A549 (cell line): ENCODE measurements at regions not wholly inside any gene's neighbourhood (a gene's known extent, or its start where the extent isn't known, plus 50 kb on each side); places are given as distances from the start of the nearest gene placed in this dataset.

Experiments used
- ATAC-seq, 2 experiments: fragments of 200-7000 bp in 1 of 2; fragments of >200 bp in 1 of 2; cut with Nextera tagmentation in 1 of 2; cut with Tn5 transposase in 1 of 2; 3 replicates each; pipeline versions ENCODE4 v1.8.0 to v1.9.1; 2018 to 2020; ENCODE audit warnings: mild to moderate bottlenecking in 1 of 2, moderate library complexity in 1 of 2
- CTCF ChIA-PET: fragments of 300-600 bp; sonication (Branson Sonifier 250); formaldehyde crosslinking; extraction: SDS; loops from one replicate; lab custom pipeline; 2021; ENCODE audit warnings: antibody characterized with exemption, inconsistent platforms; lab: Yijun Ruan, JAX
- POLR2A ChIA-PET: fragments of 350-600 bp; formaldehyde crosslinking; extraction: SDS; loops from one replicate; lab custom pipeline; 2021; ENCODE audit warnings: antibody characterized with exemption, inconsistent platforms; lab: Yijun Ruan, JAX
- DNase-seq, 2 experiments: peaks; one replicate each; pipeline versions ENCODE4 v3.0.0 to v3.0.0-alpha.2; 2011 to 2016; ENCODE audit warnings: low read depth in 1 of 2, low spot score in 1 of 2
- FAIRE-seq: peaks from 2 replicates; lab custom pipeline; 2011; peaks lifted over from hg19 to GRCh38; lab: Jason Lieb, UNC
- H3K27ac ChIP-seq, 2 experiments: fragments of >200 bp; sonication (Bioruptor Twin); formaldehyde crosslinking; 3 replicates each; pipeline ENCODE4 v1.5.1; 2016 to 2017
- H3K4me1 ChIP-seq: fragments of >200 bp; sonication (Bioruptor Twin); formaldehyde crosslinking; 3 replicates; pipeline ENCODE4 v1.6.1; 2016
- H3K4me2 ChIP-seq: fragments of >200 bp; sonication (Bioruptor Twin); formaldehyde crosslinking; 3 replicates; pipeline ENCODE4 v1.6.1; 2016
- H3K4me3 ChIP-seq: fragments of >200 bp; sonication (Bioruptor Twin); formaldehyde crosslinking; 3 replicates; pipeline ENCODE4 v1.5.1; 2016
- H3K9me3 ChIP-seq: fragments of >200 bp; sonication (Bioruptor Twin); formaldehyde crosslinking; 3 replicates; pipeline ENCODE4 v1.6.1; 2016
- BHLHE40 ChIP-seq: IDR thresholded peaks from 2 replicates; pipeline ENCODE4 v1.6.1; 2012; ENCODE audit warnings: low read depth, low read length, inconsistent platforms
- CBX2 ChIP-seq: fragments of 200-600 bp; sonication (generic); IDR thresholded peaks from 2 replicates; pipeline ENCODE4 v1.6.1; 2016; ENCODE audit warnings: low read depth, mild to moderate bottlenecking, borderline replicate concordance
- CTCF ChIP-seq: fragments of >200 bp; sonication (Bioruptor Twin); formaldehyde crosslinking; IDR thresholded peaks from 3 replicates; pipeline ENCODE4 v1.5.1; 2016
- EHF ChIP-seq: fragments of 250-450 bp; sonication (Bioruptor Pico); IDR thresholded peaks from 2 replicates; pipeline ENCODE4 v1.5.0; 2020; ENCODE audit warnings: mild to moderate bottlenecking
- FOSB ChIP-seq: fragments of 250-450 bp; sonication (Bioruptor Pico); IDR thresholded peaks from 2 replicates; pipeline ENCODE4 v1.5.0; 2020; ENCODE audit warnings: mild to moderate bottlenecking, moderate library complexity
- HMGXB4 ChIP-seq: fragments of 250-450 bp; sonication (Bioruptor Pico); IDR thresholded peaks from 2 replicates; pipeline ENCODE4 v1.5.0; 2021; ENCODE audit warnings: mild to moderate bottlenecking, moderate library complexity, borderline replicate concordance
- HOXB13 ChIP-seq: fragments of 250-450 bp; sonication (Bioruptor Pico); IDR thresholded peaks from 2 replicates; pipeline ENCODE4 v1.5.0; 2020; ENCODE audit warnings: low read depth, mild to moderate bottlenecking, moderate library complexity
- HOXB5 ChIP-seq: fragments of 250-450 bp; sonication (Bioruptor Pico); IDR thresholded peaks from 2 replicates; pipeline ENCODE4 v1.5.0; 2020; ENCODE audit warnings: mild to moderate bottlenecking, moderate library complexity
- JUN ChIP-seq, 2 experiments: fragments of >200 bp; sonication (Bioruptor Twin); formaldehyde crosslinking; IDR thresholded peaks; 2 replicates in 1 of 2; 3 replicates in 1 of 2; pipeline ENCODE4 v1.6.1; 2016 to 2017
- MAZ ChIP-seq: fragments of 150-350 bp; IDR thresholded peaks from 2 replicates; pipeline ENCODE4 v1.6.1; 2014; ENCODE audit warnings: antibody characterized with exemption, low read depth, low read length, borderline replicate concordance
- NFE2L2 ChIP-seq: fragments of 150-350 bp; conservative IDR thresholded peaks from 2 replicates; pipeline ENCODE4 v1.6.1; 2014; ENCODE audit warnings: low read length
- PBX3 ChIP-seq: IDR thresholded peaks from 2 replicates; pipeline ENCODE4 v1.6.1; 2012
- PHF8 ChIP-seq: fragments of 200-600 bp; sonication (generic); IDR thresholded peaks from 2 replicates; pipeline ENCODE4 v1.6.1; 2016; ENCODE audit warnings: low read depth, mild to moderate bottlenecking, antibody characterized with exemption, moderate library complexity, borderline replicate concordance
- POLR2A ChIP-seq: IDR thresholded peaks from 2 replicates; pipeline ENCODE4 v1.6.1; 2012; ENCODE audit warnings: mild to moderate bottlenecking, low read length
- RCOR1 ChIP-seq: fragments of 150-350 bp; IDR thresholded peaks from 2 replicates; pipeline ENCODE4 v1.6.1; 2014; ENCODE audit warnings: antibody characterized with exemption, low read length, low read depth
- TFCP2L1 ChIP-seq: fragments of 250-450 bp; sonication (Bioruptor Pico); IDR thresholded peaks from 2 replicates; pipeline ENCODE4 v1.5.0; 2021; ENCODE audit warnings: mild to moderate bottlenecking
- WGBS: methylation state at CpG from one replicate; pipeline ENCODE4 v1.1.6; 2017; ENCODE audit errors: missing lambda C conversion rate; 5-methylcytosine and 5-hydroxymethylcytosine counted together
- TF ChIP-seq, protein P1 (sequence below): fragments of 150-350 bp; IDR thresholded peaks from 2 replicates; pipeline ENCODE4 v1.6.1; 2014; ENCODE audit warnings: low read depth, mild to moderate bottlenecking, low read length

DNA sequence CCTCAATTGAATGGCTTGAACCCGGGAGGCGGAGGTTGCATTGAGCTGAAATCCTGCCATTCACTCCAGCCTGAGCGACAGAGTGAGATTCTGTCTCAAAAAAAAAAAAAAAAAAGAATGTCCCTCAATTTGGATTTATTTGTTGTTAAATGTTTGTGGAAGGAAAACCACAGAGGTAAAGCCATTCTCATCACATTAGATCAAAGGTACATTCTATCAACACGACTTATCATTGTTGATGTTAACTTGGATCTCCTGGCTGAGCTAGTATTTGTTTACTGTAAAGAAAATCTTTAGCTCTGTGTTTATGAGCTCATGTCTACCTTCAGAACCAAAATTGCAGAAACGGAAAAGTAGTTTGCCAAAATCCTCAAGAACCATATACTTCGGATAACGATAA lies 91.4 kb upstream of the SALL4 start:
- no peaks in the 10 kb centered on the region for H3K9me3 ChIP-seq
- no peak overlapping the region for H3K4me2 ChIP-seq
- no peak for TF ChIP-seq BHLHE40
- ChIA-PET CTCF (interaction anchor here (0.6 to 1.5 kb wide), 4 partner anchors 73 to 198 kb away, joined by 3 to 4 read pairs (median 3); no protein-coding TSS in a partner anchor), POLR2A (interaction anchor here (0.6 kb wide), 1 partner anchor 72 kb away, joined by 5 read pairs; no protein-coding TSS in a partner anchor)
- H3K4me1 ChIP-seq: peaks cover 8% of the 10 kb centered on the region; the same call in 1 of the 3 replicates
- DNase-seq: no peak
- ATAC-seq: no peak
- H3K27ac ChIP-seq: no peak overlapping the region
- WGBS: 68% methylated on average over 7 of the region's 7 CpGs
- no peak overlapping the region for H3K4me3 ChIP-seq
- FAIRE-seq: no peak

DNA sequence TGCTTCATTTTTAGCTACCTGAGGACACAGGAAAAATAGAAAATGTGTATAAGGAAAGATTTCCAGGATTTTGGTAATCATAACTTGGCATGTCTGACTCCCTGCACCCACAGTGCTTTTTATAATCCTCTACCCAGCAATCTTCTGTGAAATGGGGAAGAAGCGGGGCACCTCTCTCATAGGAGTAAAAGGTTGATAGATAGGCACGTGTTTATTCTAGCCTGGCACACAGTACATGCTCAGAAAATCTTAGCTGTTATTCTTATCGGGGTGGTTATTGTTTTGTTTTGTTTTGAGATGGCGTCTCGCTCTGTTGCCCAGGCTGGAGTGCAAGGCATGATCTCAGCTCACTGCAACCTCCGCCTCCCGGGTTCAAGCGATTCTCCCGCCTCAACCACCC lies 87.7 kb upstream of the SALL4 start:
- CTCF ChIA-PET: interaction anchor here (1.0 to 1.4 kb wide), 3 partner anchors 11 to 68 kb away, joined by 3 read pairs; no protein-coding TSS in a partner anchor
- Histone ChIP-seq H3K4me1 (peaks cover 8% of the 10 kb centered on the region; the same call in 1 of the 3 replicates), H3K4me3 (no peak overlapping the region), H3K27ac (no peak overlapping the region), H3K9me3 (no peaks in the 10 kb centered on the region), H3K4me2 (no peak overlapping the region)
- POLR2A ChIA-PET: no interaction called here
- no peak for FAIRE-seq
- ATAC-seq: no peak
- TF ChIP-seq CBX2 (no peak), CTCF (no peak), HOXB5 (CRISPR knock-in tag) (no peak), JUN (IDR thresholded peaks at IDR 0.05) (no peak), MAZ (no peak), NFE2L2 (no peak), PHF8 (no peak), RCOR1 (no peak), TFCP2L1 (CRISPR knock-in tag) (no peak), FOSB (CRISPR knock-in tag) (no peak), PBX3 (no peak), HMGXB4 (CRISPR knock-in tag) (no peak)
- DNase-seq: no peak
- 90% methylated on average over 9 of the region's 9 CpGs for WGBS

DNA sequence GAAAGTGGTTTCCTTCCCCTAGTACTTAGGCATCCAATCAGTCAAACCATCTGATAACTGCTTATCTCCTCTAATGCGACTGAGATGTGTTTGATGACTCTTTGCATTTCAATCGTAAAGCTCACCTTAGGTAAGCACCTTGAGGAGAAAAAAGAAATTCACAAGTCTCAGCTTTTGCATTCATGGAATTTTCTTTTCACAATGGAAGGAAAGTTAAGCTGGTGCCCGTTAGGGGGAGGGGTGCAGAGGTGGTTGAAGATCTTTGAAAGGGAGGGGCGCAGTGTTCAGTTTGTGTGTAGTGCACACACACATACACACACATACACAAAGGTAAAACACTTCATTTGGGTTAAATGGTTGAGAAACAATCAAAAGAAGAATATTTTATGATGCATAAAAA lies 87.1 kb upstream of the SALL4 start:
- 75% methylated on average over 4 of the region's 4 CpGs for WGBS
- no peak overlapping the region for H3K4me3 ChIP-seq
- TF ChIP-seq HOXB13 (CRISPR knock-in tag) (no peak), POLR2A (no peak), RCOR1 (no peak), PBX3 (no peak), EHF (CRISPR knock-in tag) (no peak)
- TF ChIP-seq, protein P1, sequence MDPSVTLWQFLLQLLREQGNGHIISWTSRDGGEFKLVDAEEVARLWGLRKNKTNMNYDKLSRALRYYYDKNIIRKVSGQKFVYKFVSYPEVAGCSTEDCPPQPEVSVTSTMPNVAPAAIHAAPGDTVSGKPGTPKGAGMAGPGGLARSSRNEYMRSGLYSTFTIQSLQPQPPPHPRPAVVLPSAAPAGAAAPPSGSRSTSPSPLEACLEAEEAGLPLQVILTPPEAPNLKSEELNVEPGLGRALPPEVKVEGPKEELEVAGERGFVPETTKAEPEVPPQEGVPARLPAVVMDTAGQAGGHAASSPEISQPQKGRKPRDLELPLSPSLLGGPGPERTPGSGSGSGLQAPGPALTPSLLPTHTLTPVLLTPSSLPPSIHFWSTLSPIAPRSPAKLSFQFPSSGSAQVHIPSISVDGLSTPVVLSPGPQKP: no peak
- TF ChIP-seq, all 56 proteins: peak for 0
- Histone ChIP-seq H3K9me3 (no peaks in the 10 kb centered on the region), H3K4me1 (peaks cover 8% of the 10 kb centered on the region; the same call in 1 of the 3 replicates), H3K4me2 (no peak overlapping the region), H3K27ac (no peak overlapping the region)
- ATAC-seq: no peak
- DNase-seq: no peak
- CTCF ChIA-PET: interaction anchor here (0.9 to 1.4 kb wide), 4 partner anchors 12 to 89 kb away, joined by 3 read pairs; no protein-coding TSS in a partner anchor
- FAIRE-seq: no peak
- POLR2A ChIA-PET: no interaction called here
